Neutrophil (primary cell): ENCODE measurements at regions not wholly inside any gene's neighbourhood (a gene's known extent, or its start where the extent isn't known, plus 50 kb on each side); places are given as distances from the start of the nearest gene placed in this dataset.

Experiments used
- H3K27ac ChIP-seq: fragments of 200-600 bp; sonication (generic); 2 replicates; pipeline ENCODE4 v1.5.1; 2016; ENCODE audit warnings: mild to moderate bottlenecking, moderate library complexity
- H3K27me3 ChIP-seq: fragments of 200-600 bp; sonication (generic); 2 replicates; pipeline ENCODE4 v1.6.0; 2016; ENCODE audit warnings: mild to moderate bottlenecking
- H3K36me3 ChIP-seq: fragments of 200-600 bp; sonication (generic); 2 replicates; pipeline ENCODE4 v1.5.1; 2017
- H3K4me1 ChIP-seq, 2 experiments: fragments of 200-600 bp in 1 of 2; sonication (generic) in 1 of 2; 1 replicate in 1 of 2; 2 replicates in 1 of 2; pipeline versions ENCODE4 v1.5.1 to v1.6.1; 2013 to 2016; ENCODE audit warnings: low read depth in 1 of 2, low read length in 1 of 2, mild to moderate bottlenecking in 1 of 2, moderate library complexity in 1 of 2; ENCODE audit not compliant: control insufficient read depth in 1 of 2, insufficient read depth in 1 of 2
- H3K4me3 ChIP-seq, 2 experiments: fragments of 200-600 bp in 1 of 2; sonication (generic) in 1 of 2; 1 replicate in 1 of 2; 2 replicates in 1 of 2; pipeline ENCODE4 v1.5.1; 2013 to 2016; ENCODE audit warnings: low read depth in 1 of 2, low read length in 1 of 2, mild to moderate bottlenecking in 1 of 2, moderate library complexity in 1 of 2
- H3K9me3 ChIP-seq: fragments of 200-600 bp; sonication (generic); 2 replicates; pipeline ENCODE4 v1.5.1; 2016
- TF ChIP-seq, protein P1 (sequence below): fragments of 200-600 bp; sonication (generic); IDR thresholded peaks from 2 replicates; pipeline ENCODE4 v1.5.1; 2016; ENCODE audit warnings: antibody characterized with exemption

DNA sequence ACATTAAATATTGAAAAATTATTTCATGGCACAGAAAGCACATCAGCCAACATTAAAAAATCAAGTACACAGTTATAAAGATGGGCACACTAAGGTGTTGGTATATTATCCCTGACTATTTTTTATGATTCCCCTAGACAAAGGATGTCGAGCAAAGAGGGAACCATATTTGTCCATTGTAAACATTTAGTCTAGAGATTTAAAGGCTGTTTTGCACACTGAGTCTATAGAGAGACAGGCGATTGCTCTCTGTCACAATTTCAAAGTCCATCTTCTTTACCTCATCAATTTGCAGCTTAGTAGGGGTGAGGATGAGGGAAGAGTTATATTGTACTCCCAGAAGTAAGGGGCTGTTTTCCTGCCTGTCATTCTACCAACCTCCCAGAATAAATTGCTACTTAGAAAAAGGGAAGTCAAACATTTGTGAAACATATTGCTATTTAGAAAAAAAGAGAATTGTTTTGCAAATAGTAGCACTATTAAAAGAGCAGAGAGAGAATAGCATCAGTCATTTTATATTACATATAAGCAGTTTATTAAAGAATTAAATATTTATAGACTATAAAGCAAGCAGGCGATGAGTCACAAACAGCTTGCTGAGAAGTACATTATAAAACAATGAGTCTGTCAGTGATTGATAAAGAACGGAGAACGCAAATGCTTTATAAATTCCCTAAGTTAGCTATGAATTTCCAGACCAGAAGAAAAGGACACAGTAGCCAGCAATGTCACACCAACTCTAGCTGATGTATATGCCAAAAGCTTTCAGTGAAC, 270.6 kb upstream of the PMFBP1 start:
- no peaks in the 10 kb centered on the region for H3K9me3 ChIP-seq
- no peaks in the 10 kb centered on the region for H3K4me1 ChIP-seq
- H3K4me3 ChIP-seq: no peak overlapping the region
- no peaks in the 10 kb centered on the region for H3K27me3 ChIP-seq
- H3K27ac ChIP-seq: no peak overlapping the region
- TF ChIP-seq, protein P1, sequence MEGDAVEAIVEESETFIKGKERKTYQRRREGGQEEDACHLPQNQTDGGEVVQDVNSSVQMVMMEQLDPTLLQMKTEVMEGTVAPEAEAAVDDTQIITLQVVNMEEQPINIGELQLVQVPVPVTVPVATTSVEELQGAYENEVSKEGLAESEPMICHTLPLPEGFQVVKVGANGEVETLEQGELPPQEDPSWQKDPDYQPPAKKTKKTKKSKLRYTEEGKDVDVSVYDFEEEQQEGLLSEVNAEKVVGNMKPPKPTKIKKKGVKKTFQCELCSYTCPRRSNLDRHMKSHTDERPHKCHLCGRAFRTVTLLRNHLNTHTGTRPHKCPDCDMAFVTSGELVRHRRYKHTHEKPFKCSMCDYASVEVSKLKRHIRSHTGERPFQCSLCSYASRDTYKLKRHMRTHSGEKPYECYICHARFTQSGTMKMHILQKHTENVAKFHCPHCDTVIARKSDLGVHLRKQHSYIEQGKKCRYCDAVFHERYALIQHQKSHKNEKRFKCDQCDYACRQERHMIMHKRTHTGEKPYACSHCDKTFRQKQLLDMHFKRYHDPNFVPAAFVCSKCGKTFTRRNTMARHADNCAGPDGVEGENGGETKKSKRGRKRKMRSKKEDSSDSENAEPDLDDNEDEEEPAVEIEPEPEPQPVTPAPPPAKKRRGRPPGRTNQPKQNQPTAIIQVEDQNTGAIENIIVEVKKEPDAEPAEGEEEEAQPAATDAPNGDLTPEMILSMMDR: no peak
- no peaks in the 10 kb centered on the region for H3K36me3 ChIP-seq

DNA sequence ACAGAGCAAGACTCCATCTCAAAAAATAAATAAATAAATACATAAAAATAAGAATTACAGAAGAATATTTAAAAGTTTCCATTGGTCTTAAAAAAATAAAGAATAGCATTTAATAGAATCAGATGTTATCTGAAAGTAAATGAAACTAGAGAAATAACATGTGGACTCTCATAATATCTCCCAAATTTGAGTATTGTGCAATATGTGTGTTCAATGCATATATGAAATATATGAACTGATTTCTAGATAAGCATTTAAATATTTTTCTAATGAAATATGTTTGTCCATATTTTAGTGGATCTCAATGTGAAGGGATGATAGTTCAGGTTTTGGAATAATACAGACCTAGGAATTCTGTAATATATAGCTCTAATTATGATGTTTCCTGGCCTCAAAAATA, 265.9 kb upstream of the PMFBP1 start:
- Histone ChIP-seq H3K27me3 (no peaks in the 10 kb centered on the region), H3K27ac (no peak overlapping the region)
- TF ChIP-seq, protein P1: no peak

DNA sequence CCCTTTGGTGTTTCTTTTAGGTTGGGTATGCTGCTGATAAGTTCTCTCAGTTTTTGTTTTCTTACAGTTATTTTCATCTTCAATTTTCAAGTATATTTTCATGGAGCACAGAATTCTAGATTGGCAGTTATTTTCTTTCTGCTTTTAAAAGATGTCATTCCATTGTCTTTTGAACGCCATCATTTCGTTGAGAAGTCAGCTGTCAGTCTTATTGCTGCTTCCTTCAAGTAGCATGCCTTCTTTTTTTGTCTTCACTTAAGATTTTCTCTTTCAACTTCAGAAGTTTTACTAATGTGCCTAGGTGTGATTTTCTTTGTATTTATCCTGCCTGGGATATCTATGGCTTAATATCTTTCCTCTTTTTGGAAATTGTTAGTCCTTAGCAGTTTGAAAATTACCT, 262.2 kb upstream of the PMFBP1 start:
- TF ChIP-seq, protein P1: no peak
- Histone ChIP-seq H3K27me3 (no peaks in the 10 kb centered on the region), H3K27ac (no peak overlapping the region), H3K36me3 (no peaks in the 10 kb centered on the region), H3K4me3 (no peak overlapping the region), H3K4me1 (no peaks in the 10 kb centered on the region), H3K9me3 (peaks cover 10% of the 10 kb centered on the region)

More for the DNA sequence above, 265.9 kb upstream of the PMFBP1 start:
- Histone ChIP-seq H3K9me3 (peaks cover 10% of the 10 kb centered on the region), H3K36me3 (no peaks in the 10 kb centered on the region), H3K4me3 (no peak overlapping the region), H3K4me1 (no peaks in the 10 kb centered on the region)

DNA sequence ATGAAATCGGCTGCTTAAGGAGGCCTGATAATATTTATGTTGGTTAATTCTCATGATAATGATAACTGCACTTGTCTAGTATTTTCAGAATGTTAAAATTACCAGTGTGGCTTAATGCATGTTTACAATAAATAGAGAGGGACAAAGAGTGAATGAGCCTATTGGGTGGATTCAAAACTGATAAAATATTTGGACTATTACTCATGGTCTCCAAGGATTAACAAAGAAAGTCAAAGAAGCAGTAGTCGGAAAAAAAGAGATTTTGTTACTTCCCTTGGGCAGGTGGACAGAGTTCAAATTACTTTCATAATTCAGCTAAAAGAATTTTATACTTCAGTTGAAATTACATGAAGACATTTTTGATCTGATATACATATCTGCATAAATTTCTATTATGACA, 258.2 kb upstream of the PMFBP1 start:
- Histone ChIP-seq H3K4me3 (no peak overlapping the region), H3K9me3 (peaks cover 10% of the 10 kb centered on the region), H3K4me1 (no peaks in the 10 kb centered on the region), H3K36me3 (no peaks in the 10 kb centered on the region), H3K27ac (no peak overlapping the region), H3K27me3 (no peaks in the 10 kb centered on the region)
- TF ChIP-seq, protein P1: no peak

DNA sequence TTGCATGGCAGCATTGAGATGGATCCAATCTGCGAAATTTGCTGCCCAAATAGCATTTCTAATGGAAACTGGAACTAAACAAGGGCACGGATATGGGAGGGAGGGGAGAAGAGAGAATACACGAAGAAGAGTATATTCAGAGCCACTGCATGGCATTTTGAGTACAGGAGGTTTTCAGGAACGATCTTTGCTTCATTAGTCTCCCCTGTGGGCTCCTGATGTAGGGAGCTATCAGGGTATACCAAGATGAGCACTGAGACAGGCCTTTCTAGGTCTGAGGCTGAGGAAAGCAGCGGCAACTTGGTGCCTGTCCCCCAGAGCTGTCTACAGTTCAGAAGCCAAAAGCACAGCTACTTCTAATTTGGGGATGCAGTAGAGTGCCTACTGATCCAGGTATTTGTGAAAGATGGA, 257.7 kb upstream of the PMFBP1 start:
- no peak overlapping the region for H3K4me3 ChIP-seq
- TF ChIP-seq, protein P1: no peak
- no peak overlapping the region for H3K27ac ChIP-seq

More for the DNA sequence above, 257.7 kb upstream of the PMFBP1 start:
- Histone ChIP-seq H3K36me3 (no peaks in the 10 kb centered on the region), H3K27me3 (no peaks in the 10 kb centered on the region), H3K9me3 (peaks cover 5% of the 10 kb centered on the region), H3K4me1 (no peaks in the 10 kb centered on the region)
